Type B pancreatic cell (in vitro differentiated cells): ENCODE measurements at regions not wholly inside any gene's neighbourhood (a gene's known extent, or its start where the extent isn't known, plus 50 kb on each side); places are given as distances from the start of the nearest gene placed in this dataset.

Source experiments
- DNase-seq: peaks from one replicate; pipeline ENCODE4 v3.0.0; 2021; ENCODE audit warnings: mixed read lengths; ENCODE audit not compliant: unreplicated experiment; ENCODE audit errors: extremely low spot score
- H3K27ac Mint-ChIP-seq: 2 replicates; pipeline ENCODE4 v1.8.0; 2021; ENCODE audit warnings: mild to moderate bottlenecking, mixed read lengths
- H3K27me3 Mint-ChIP-seq: 2 replicates; pipeline ENCODE4 v1.8.0; 2021; ENCODE audit warnings: mixed read lengths
- H3K36me3 Mint-ChIP-seq: 2 replicates; pipeline ENCODE4 v1.8.0; 2021; ENCODE audit warnings: mixed read lengths
- H3K4me1 Mint-ChIP-seq: one replicate; pipeline ENCODE4 v1.8.0; 2021; ENCODE audit warnings: mixed read lengths; ENCODE audit not compliant: unreplicated experiment
- H3K4me3 Mint-ChIP-seq: 2 replicates; pipeline ENCODE4 v1.8.0; 2021; ENCODE audit warnings: mild to moderate bottlenecking, mixed read lengths
- H3K9me3 Mint-ChIP-seq: 2 replicates; pipeline ENCODE4 v1.8.0; 2021; ENCODE audit warnings: mixed read lengths
- TF ChIP-seq, protein P1 (sequence below): fragments of 200-600 bp; sonication (generic); conservative IDR thresholded peaks from 2 replicates; pipeline ENCODE4 v1.5.0; 2021; ENCODE audit warnings: antibody characterized with exemption, mild to moderate bottlenecking

DNA sequence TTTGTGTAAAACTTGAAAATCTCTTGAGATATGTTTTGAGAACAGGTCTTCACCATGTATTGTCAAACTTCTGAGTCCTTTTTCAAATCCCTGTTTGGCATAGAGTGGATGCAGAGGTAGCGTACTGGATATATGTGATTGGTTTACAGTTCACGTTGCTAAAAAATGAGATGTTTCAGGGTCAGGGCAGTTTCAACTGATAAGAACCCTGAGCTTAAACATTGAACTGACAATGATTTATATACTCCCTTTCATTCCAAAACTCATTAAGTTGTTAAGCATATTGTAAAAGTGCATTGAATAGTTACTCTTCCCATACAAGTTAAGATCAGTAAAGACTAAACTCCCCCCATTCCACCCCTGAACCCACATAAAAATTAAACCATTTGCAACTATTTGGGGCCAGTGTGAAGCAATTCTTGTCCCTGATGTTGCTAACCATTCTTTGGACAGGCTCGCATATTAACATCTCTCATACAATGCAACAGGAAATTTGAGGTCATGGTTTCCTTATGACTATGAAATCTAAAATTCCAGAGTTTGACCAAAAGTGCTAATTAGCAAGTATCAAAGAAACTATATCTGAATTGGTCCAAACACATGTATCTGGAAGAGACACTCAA, 470.9 kb upstream of the ACVR2A start:
- TF ChIP-seq, protein P1, sequence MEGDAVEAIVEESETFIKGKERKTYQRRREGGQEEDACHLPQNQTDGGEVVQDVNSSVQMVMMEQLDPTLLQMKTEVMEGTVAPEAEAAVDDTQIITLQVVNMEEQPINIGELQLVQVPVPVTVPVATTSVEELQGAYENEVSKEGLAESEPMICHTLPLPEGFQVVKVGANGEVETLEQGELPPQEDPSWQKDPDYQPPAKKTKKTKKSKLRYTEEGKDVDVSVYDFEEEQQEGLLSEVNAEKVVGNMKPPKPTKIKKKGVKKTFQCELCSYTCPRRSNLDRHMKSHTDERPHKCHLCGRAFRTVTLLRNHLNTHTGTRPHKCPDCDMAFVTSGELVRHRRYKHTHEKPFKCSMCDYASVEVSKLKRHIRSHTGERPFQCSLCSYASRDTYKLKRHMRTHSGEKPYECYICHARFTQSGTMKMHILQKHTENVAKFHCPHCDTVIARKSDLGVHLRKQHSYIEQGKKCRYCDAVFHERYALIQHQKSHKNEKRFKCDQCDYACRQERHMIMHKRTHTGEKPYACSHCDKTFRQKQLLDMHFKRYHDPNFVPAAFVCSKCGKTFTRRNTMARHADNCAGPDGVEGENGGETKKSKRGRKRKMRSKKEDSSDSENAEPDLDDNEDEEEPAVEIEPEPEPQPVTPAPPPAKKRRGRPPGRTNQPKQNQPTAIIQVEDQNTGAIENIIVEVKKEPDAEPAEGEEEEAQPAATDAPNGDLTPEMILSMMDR: no peak
- H3K9me3 Mint-ChIP-seq: no peaks in the 10 kb centered on the region

DNA sequence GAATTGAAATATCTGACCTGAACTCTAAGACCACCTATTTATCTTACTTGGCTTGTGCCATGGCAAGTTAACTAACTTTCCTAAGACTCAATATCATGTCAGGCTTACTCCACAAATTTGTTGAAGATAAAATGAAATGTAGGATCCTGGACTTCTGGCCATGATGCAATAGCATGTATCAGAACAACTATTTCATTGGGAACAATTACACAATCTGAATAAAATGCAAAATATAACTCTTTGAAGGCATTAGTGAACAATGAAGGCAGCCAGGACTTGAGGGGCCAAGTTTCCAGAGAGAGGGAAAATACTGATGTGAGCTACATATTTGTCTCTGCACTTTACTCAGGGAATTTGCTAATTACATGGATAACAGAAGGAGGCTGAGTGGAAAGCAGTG, 476.5 kb upstream of the ACVR2A start:
- H3K27me3 Mint-ChIP-seq: no peaks in the 10 kb centered on the region
- H3K27ac Mint-ChIP-seq: no peak overlapping the region
- no peak for DNase-seq
- H3K4me1 Mint-ChIP-seq: no peaks in the 10 kb centered on the region
- TF ChIP-seq, protein P1: no peak
- no peaks in the 10 kb centered on the region for H3K36me3 Mint-ChIP-seq
- H3K4me3 Mint-ChIP-seq: no peak overlapping the region
- peaks cover 5% of the 10 kb centered on the region for H3K9me3 Mint-ChIP-seq

More for the DNA sequence above, 470.9 kb upstream of the ACVR2A start:
- DNase-seq: no peak
- H3K4me3 Mint-ChIP-seq: no peak overlapping the region
- H3K27me3 Mint-ChIP-seq: no peaks in the 10 kb centered on the region
- H3K27ac Mint-ChIP-seq: no peak overlapping the region
- H3K36me3 Mint-ChIP-seq: no peaks in the 10 kb centered on the region
- H3K4me1 Mint-ChIP-seq: no peaks in the 10 kb centered on the region

- Mint-ChIP-seq H3K36me3 (no peaks in the 10 kb centered on the region), H3K9me3 (peaks cover 9% of the 10 kb centered on the region), H3K4me1 (no peaks in the 10 kb centered on the region), H3K27ac (no peak overlapping the region), H3K4me3 (no peak overlapping the region), H3K27me3 (no peaks in the 10 kb centered on the region)
- no peak for DNase-seq
- TF ChIP-seq, protein P1: no peak
These were observed 478.6 kb upstream of the ACVR2A start for GRCh38 chr2:147366279-147366678.

GRCh38 chr2:147365622-147366021, 479.2 kb upstream of the ACVR2A start:
- Mint-ChIP-seq H3K27ac (no peak overlapping the region), H3K4me1 (no peaks in the 10 kb centered on the region)
- no peak for DNase-seq

GRCh38 chr2:147364597-147364996, 480.2 kb upstream of the ACVR2A start:
- no peak overlapping the region for H3K27ac Mint-ChIP-seq
- no peaks in the 10 kb centered on the region for H3K36me3 Mint-ChIP-seq
- H3K4me3 Mint-ChIP-seq: no peak overlapping the region
- H3K9me3 Mint-ChIP-seq: peaks cover 9% of the 10 kb centered on the region
- no peaks in the 10 kb centered on the region for H3K27me3 Mint-ChIP-seq
- TF ChIP-seq, protein P1: no peak
- no peaks in the 10 kb centered on the region for H3K4me1 Mint-ChIP-seq
- no peak for DNase-seq

More at GRCh38 chr2:147365622-147366021, 479.2 kb upstream of the ACVR2A start:
- Mint-ChIP-seq H3K36me3 (no peaks in the 10 kb centered on the region), H3K9me3 (peaks cover 9% of the 10 kb centered on the region), H3K27me3 (no peaks in the 10 kb centered on the region), H3K4me3 (no peak overlapping the region)
- TF ChIP-seq, protein P1: no peak
